ENCODE measurements at regions not wholly inside any gene's neighbourhood (a gene's known extent, or its start where the extent isn't known, plus 50 kb on each side); places are given as distances from the start of the nearest gene placed in this dataset.

DNA sequence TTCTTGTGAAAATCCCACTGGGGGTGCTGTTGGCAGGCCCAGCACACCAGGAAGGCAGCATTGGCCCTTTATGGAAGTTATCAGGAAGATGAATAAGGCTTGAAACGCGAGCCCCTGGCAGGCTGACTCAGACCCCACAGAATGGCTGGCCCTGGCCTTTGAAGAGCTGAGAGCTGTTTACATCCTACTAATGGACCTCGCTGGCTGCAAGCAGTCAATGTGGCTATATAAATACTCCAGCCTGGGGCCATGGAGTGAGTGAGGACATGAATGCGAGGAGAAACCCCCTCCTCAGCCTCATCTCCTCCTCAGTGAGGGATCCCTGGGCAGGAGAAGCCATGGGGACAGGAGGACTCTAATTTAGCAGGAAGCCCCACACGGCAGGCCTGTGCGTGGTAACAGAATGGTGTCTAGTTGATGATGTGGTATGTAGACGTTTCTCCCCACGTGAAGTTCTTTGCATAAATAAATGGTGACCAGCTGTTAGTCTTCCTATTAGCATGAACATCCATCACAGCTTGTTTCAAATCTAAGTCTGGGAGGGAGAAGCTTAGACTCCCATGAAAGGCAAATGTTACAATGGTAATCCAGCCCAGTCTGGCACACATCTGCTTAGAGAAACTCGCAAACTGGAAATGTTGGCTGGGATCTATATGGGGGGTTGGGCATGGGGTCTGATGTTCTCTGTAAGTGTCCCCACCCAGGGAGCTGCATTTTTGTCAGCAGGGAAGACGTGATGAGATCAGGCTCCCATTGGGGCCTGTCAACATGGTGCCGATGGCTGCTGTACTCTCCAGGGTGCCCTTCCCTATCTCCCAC lies 175.1 kb upstream of the PITX1 start:
- Histone ChIP-seq H3K79me2 (ENCODE audit: control insufficient read depth, low read length) (no peaks in the 10 kb centered on the region), H3K27ac (ENCODE audit: low read depth, low read length) (no peak overlapping the region), H4K20me1 (ENCODE audit: control insufficient read depth, insufficient read depth, low read depth, low read length) (no peaks in the 10 kb centered on the region), H3F3A (ENCODE audit: control insufficient read depth, insufficient read depth) (no peaks in the 10 kb centered on the region), H3K9me2 (replicated peaks; ENCODE audit: control insufficient read depth, low read length) (no peaks in the 10 kb centered on the region), H3K4me3 (ENCODE audit: low read length) (no peak overlapping the region), H3K4me1 (ENCODE audit: control insufficient read depth, low read length) (no peaks in the 10 kb centered on the region), H3K27me3 (ENCODE audit: control insufficient read depth, low read length) (no peaks in the 10 kb centered on the region), H3K36me3 (ENCODE audit: control insufficient read depth, low read length) (no peaks in the 10 kb centered on the region), H3K9me3 (ENCODE audit: control insufficient read depth, insufficient read depth, low read length) (no peaks in the 10 kb centered on the region), H3K4me2 (ENCODE audit: low read length) (no peak overlapping the region)
- TF ChIP-seq, protein P1, sequence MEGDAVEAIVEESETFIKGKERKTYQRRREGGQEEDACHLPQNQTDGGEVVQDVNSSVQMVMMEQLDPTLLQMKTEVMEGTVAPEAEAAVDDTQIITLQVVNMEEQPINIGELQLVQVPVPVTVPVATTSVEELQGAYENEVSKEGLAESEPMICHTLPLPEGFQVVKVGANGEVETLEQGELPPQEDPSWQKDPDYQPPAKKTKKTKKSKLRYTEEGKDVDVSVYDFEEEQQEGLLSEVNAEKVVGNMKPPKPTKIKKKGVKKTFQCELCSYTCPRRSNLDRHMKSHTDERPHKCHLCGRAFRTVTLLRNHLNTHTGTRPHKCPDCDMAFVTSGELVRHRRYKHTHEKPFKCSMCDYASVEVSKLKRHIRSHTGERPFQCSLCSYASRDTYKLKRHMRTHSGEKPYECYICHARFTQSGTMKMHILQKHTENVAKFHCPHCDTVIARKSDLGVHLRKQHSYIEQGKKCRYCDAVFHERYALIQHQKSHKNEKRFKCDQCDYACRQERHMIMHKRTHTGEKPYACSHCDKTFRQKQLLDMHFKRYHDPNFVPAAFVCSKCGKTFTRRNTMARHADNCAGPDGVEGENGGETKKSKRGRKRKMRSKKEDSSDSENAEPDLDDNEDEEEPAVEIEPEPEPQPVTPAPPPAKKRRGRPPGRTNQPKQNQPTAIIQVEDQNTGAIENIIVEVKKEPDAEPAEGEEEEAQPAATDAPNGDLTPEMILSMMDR (IDR thresholded peaks at IDR 0.05; ENCODE audit: low read depth, low read length, poor library complexity, severe bottlenecking) = no peak
- TF ChIP-seq EZH2phosphoT487 (IDR thresholded peaks at IDR 0.05; ENCODE audit: borderline replicate concordance, low read length) = no peak

DNA sequence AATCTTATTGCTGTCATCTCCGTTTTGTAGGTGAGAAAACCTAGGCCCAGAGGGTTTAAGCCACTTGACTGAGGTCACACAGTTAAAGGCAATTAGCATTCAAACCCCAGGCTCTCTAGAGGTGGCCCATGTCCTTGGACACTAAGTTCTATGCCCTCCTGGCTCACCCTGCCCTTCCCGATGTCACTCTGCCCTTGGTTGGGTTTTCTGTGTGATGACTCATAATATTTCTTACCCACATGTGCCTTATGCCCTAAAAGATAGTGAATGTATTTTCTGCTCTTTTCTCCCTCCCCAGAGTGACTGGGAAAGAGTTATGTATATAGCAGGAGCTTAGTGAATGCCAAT lies 174.5 kb upstream of the PITX1 start:
- H3K36me3 ChIP-seq (ENCODE audit: control insufficient read depth, low read length) = no peaks in the 10 kb centered on the region
- H3K79me2 ChIP-seq (ENCODE audit: control insufficient read depth, low read length) = no peaks in the 10 kb centered on the region
- no peak overlapping the region for H3K4me2 ChIP-seq (ENCODE audit: low read length)
- no peaks in the 10 kb centered on the region for H3K4me1 ChIP-seq (ENCODE audit: control insufficient read depth, low read length)
- no peaks in the 10 kb centered on the region for H4K20me1 ChIP-seq (ENCODE audit: control insufficient read depth, insufficient read depth, low read depth, low read length)
- no peaks in the 10 kb centered on the region for H3K9me3 ChIP-seq (ENCODE audit: control insufficient read depth, insufficient read depth, low read length)
- no peaks in the 10 kb centered on the region for H3K27me3 ChIP-seq (ENCODE audit: control insufficient read depth, low read length)
- no peak overlapping the region for H3K4me3 ChIP-seq (ENCODE audit: low read length)
- TF ChIP-seq EZH2phosphoT487 (IDR thresholded peaks at IDR 0.05; ENCODE audit: borderline replicate concordance, low read length) = no peak
- TF ChIP-seq, protein P1 (IDR thresholded peaks at IDR 0.05; ENCODE audit: low read depth, low read length, poor library complexity, severe bottlenecking) = no peak
- no peaks in the 10 kb centered on the region for H3K9me2 ChIP-seq (replicated peaks; ENCODE audit: control insufficient read depth, low read length)
- H3F3A ChIP-seq (ENCODE audit: control insufficient read depth, insufficient read depth) = no peaks in the 10 kb centered on the region
- H3K27ac ChIP-seq (ENCODE audit: low read depth, low read length) = no peak overlapping the region

DNA sequence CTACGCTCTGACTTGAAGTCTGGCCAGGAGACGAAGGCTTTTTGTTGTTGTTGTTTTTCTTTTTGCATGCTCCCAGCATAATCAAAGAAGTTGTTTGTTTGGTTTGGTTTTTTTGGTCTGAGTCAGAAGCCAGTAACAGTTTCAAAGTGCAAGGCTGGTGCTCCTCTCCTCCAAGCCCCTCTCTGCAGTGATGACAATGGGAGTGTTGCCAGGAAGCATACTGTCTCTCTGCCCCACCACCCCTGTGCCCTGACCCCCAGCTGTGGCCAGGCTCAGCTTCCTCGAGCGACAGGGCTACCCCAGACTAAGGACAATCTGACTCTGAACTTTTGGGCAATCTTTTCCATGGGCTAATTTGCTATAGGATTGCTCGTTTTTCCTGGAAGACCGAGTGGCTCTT lies 173.8 kb upstream of the PITX1 start:
- Histone ChIP-seq H4K20me1 (ENCODE audit: control insufficient read depth, insufficient read depth, low read depth, low read length) (no peaks in the 10 kb centered on the region), H3K9me3 (ENCODE audit: control insufficient read depth, insufficient read depth, low read length) (no peaks in the 10 kb centered on the region), H3K36me3 (ENCODE audit: control insufficient read depth, low read length) (no peaks in the 10 kb centered on the region), H3K27me3 (ENCODE audit: control insufficient read depth, low read length) (no peaks in the 10 kb centered on the region), H3K4me3 (ENCODE audit: low read length) (no peak overlapping the region), H3K4me1 (ENCODE audit: control insufficient read depth, low read length) (no peaks in the 10 kb centered on the region), H3K79me2 (ENCODE audit: control insufficient read depth, low read length) (no peaks in the 10 kb centered on the region), H3F3A (ENCODE audit: control insufficient read depth, insufficient read depth) (no peaks in the 10 kb centered on the region), H3K4me2 (ENCODE audit: low read length) (no peak overlapping the region), H3K27ac (ENCODE audit: low read depth, low read length) (no peak overlapping the region), H3K9me2 (replicated peaks; ENCODE audit: control insufficient read depth, low read length) (no peaks in the 10 kb centered on the region)
- TF ChIP-seq, protein P1 (IDR thresholded peaks at IDR 0.05; ENCODE audit: low read depth, low read length, poor library complexity, severe bottlenecking) = no peak
- TF ChIP-seq EZH2phosphoT487 (IDR thresholded peaks at IDR 0.05; ENCODE audit: borderline replicate concordance, low read length) = no peak
